ENCODE measurements at regions not wholly inside any gene's neighbourhood (a gene's known extent, or its start where the extent isn't known, plus 50 kb on each side); places are given as distances from the start of the nearest gene placed in this dataset.

- TF ChIP-seq GATA2 (IDR thresholded peaks at IDR 0.05; ENCODE audit: low read depth, low read length): no peak
- no peak for TF ChIP-seq GATA3 (IDR thresholded peaks at IDR 0.05; ENCODE audit: low read depth, low read length)
Observed at GRCh38 chr7:46784732-46785131, 797.2 kb downstream of the TNS3 start.

All from SH-SY5Y (cell line).